ENCODE measurements at regions not wholly inside any gene's neighbourhood (a gene's known extent, or its start where the extent isn't known, plus 50 kb on each side); places are given as distances from the start of the nearest gene placed in this dataset.

- TF ChIP-seq HOXD13 (CRISPR knock-in tag; IDR thresholded peaks at IDR 0.05; ENCODE audit: borderline replicate concordance) (no peak), CTCF (tag by site-specific recombination; IDR thresholded peaks at IDR 0.05) (no peak), ZSCAN18 (tag by site-specific recombination; IDR thresholded peaks at IDR 0.05) (no peak), ZNF707 (tag by site-specific recombination; IDR thresholded peaks at IDR 0.05) (no peak), ZNF302 (tag by site-specific recombination; IDR thresholded peaks at IDR 0.05; ENCODE audit: low read depth) (no peak)
Observed at GRCh38 chr2:116378786-116379185, 1435.7 kb upstream of the DDX18 start.

All from HEK293 (cell line).